Activated naive CD8-positive, alpha-beta T cell treated with anti-CD3 and anti-CD28 coated beads for 36 hours (primary cell): ENCODE measurements at regions not wholly inside any gene's neighbourhood (a gene's known extent, or its start where the extent isn't known, plus 50 kb on each side); places are given as distances from the start of the nearest gene placed in this dataset.
A peak's percentile ranks its signal among the peaks of the same experiment; 100 is the strongest.
"Not testable (repeated sequence)": the region's sequence is repeated elsewhere in the genome, so short reads cannot be mapped to it uniquely, and the experiment has no call there.

Experiments used
- DNase-seq: peaks from one replicate; pipeline ENCODE4 v3.0.0; 2021
- H3K27ac Mint-ChIP-seq: one replicate; pipeline ENCODE4 v1.8.0; 2022; ENCODE audit warnings: mild to moderate bottlenecking, moderate library complexity, mixed read lengths
- H3K27me3 Mint-ChIP-seq: one replicate; pipeline ENCODE4 v1.8.0; 2022; ENCODE audit warnings: mild to moderate bottlenecking, mixed read lengths
- H3K36me3 Mint-ChIP-seq: one replicate; pipeline ENCODE4 v1.8.0; 2021; ENCODE audit warnings: mild to moderate bottlenecking, mixed read lengths
- H3K4me1 Mint-ChIP-seq: one replicate; pipeline ENCODE4 v1.8.0; 2021; ENCODE audit warnings: mixed read lengths
- H3K4me3 Mint-ChIP-seq: one replicate; pipeline ENCODE4 v1.8.0; 2022; ENCODE audit warnings: mild to moderate bottlenecking, moderate library complexity, mixed read lengths
- H3K9me3 Mint-ChIP-seq: one replicate; pipeline ENCODE4 v1.8.0; 2022; ENCODE audit warnings: mixed read lengths

DNA sequence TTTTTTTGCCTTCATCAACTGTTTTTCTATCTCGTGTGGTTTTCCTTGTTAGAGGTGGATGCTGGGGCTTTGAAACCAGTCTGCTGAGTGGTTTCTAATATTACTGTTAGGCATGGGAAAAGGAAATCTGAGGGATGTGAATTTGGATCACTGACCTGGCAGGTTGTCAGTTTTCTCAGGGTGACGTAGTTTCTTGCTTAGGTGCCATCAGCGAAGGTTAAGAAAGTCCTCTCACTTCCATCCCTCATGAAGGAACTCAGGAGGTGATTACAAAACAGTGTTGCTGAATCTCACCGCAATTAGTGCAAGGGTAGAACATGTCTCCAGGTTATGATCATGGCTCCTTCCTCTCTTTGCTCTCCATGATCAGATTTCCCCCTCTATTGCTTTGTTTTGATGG lies 135.9 kb downstream of the SOX4 start:
- Mint-ChIP-seq H3K4me1 (no peaks in the 10 kb centered on the region), H3K27me3 (no peaks in the 10 kb centered on the region), H3K4me3 (no peak overlapping the region), H3K9me3 (no peaks in the 10 kb centered on the region), H3K36me3 (no peaks in the 10 kb centered on the region), H3K27ac (no peak overlapping the region)
- DNase-seq = no peak

DNA sequence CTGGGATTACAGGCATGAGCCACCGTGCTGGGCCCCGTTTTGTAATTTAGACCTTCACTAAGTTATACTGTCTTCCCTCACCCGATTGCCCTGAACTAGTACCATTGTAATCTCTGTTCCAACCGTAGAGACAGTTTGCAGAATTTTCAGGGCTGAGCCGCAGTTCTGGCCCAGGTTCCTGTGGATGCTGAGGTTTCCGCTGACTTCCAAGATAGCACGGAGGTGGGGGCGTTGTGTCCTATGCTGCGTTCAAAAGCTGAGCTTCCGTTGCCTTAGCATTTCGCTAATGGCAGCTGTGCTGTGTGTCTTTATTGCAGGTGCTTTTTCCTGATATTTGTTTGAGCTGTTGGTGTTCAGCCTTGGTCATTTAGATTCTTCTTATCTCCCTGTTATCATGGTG lies 137.0 kb downstream of the SOX4 start:
- no peak overlapping the region for H3K4me3 Mint-ChIP-seq
- no peak overlapping the region for H3K27ac Mint-ChIP-seq
- H3K27me3 Mint-ChIP-seq = no peaks in the 10 kb centered on the region
- no peaks in the 10 kb centered on the region for H3K9me3 Mint-ChIP-seq
- H3K4me1 Mint-ChIP-seq = no peaks in the 10 kb centered on the region
- no peak for DNase-seq
- H3K36me3 Mint-ChIP-seq = no peaks in the 10 kb centered on the region

DNA sequence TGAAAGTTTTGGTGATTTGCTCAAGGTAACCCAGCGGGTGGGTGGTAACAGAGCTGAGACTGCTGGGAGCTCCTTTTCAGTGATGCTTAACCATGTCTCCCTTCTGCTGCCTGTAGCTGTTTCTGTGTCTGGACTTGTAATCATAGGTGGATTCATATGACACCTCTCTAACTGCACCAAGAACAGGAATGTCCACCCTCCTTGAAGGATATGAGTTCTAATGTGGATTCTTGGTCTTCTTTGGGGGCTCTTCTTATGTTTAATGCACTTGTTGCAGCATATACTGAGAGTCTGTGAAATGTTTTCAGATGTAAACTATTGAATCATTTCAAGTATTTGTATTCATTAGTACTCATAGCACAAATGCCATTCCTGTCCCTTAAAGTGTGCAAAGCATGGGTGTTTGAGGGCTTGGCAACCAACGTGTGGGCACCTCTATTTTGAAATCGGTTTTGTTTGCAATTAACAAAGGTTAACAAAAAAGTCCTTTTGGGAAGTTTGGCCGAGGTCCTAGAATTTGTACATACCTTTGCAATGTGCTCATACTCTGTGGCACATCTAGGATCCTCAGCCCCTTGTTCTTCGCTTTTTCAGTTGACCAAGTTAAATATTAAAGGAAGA lies 138.0 kb downstream of the SOX4 start:
- Mint-ChIP-seq H3K4me3 (no peak overlapping the region), H3K27me3 (no peaks in the 10 kb centered on the region), H3K27ac (no peak overlapping the region), H3K36me3 (no peaks in the 10 kb centered on the region), H3K4me1 (no peaks in the 10 kb centered on the region), H3K9me3 (no peaks in the 10 kb centered on the region)
- no peak for DNase-seq

DNA sequence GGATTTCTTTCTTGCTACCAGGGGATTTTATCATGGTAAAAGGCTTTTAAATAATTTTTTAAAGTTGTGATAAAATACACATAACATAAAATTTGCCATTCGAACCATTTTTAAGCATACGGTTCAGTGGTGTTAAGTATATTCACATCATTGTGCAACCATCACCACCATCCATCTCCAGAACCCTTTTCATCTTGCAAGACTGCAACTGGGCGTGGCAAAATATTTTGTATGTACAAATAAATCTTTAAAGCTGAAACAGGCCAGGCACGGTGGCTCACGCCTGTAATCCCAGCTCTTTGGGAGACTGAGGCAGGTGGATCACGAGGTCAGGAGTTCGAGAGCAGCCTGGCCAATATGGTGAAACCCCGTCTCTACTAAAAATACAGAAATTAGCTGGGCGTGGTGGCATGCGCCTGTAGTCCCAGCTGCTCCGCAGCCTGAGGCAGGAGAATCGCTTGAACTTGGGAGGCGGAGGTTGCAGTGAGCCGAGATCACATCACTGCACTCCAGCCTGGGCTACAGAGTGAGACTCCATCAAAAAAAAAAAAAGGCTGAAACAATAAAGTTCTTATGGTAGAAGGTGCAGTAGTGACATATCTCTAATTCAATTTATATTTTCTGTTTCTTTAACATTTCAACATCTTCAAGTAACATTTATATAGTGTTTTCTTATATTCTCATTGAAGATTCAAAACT lies 138.6 kb downstream of the SOX4 start:
- H3K4me1 Mint-ChIP-seq, H3K9me3 Mint-ChIP-seq, DNase-seq, H3K27me3 Mint-ChIP-seq, H3K27ac Mint-ChIP-seq, H3K4me3 Mint-ChIP-seq, H3K36me3 Mint-ChIP-seq: not testable (repeated sequence)

DNA sequence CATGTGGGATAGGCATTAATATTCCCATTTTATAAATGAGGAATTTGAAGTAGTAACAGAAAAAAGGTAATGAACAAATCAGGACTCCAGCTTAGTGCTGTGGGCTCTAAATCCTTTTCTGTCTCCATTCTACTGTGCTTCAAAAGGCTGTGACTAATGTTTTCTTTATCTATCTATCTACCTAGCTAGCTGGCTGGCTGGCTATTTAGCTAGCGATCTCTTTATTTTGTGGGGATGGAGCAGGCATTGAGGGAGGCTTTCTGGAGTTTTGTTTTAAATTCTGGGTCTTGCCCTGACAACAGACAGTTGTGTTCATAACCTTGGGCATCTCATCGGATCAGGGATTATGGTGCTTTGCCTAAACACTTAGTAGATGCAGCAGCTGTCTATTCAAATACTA lies 139.2 kb downstream of the SOX4 start:
- H3K9me3 Mint-ChIP-seq = no peaks in the 10 kb centered on the region
- peaks cover 4% of the 10 kb centered on the region for H3K27me3 Mint-ChIP-seq
- H3K27ac Mint-ChIP-seq = no peak overlapping the region
- peaks cover 3% of the 10 kb centered on the region for H3K4me1 Mint-ChIP-seq
- no peak for DNase-seq
- no peak overlapping the region for H3K4me3 Mint-ChIP-seq
- no peaks in the 10 kb centered on the region for H3K36me3 Mint-ChIP-seq

DNA sequence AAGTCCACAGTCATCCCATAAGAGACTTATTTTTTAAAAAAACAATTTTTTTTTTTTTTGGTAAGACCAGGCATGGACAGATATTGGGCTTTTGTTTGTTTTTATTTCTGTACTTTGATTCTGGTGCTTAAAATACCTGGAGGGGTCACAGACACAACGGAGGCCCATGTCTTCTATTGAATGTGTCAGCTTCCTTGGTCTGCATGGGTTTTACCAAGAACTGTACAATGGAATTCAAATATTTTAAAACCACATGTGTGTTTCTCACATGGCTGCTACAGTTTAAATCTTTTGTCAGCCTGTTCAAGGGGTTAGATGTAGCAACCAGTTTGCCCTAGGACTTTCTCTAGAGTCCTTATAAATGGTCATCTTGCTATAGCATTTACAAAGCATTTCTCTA lies 139.8 kb downstream of the SOX4 start:
- H3K4me3 Mint-ChIP-seq = no peak overlapping the region
- no peaks in the 10 kb centered on the region for H3K9me3 Mint-ChIP-seq
- no peak for DNase-seq
- no peaks in the 10 kb centered on the region for H3K36me3 Mint-ChIP-seq
- peaks cover 3% of the 10 kb centered on the region for H3K4me1 Mint-ChIP-seq
- H3K27ac Mint-ChIP-seq = no peak overlapping the region
- peaks cover 5% of the 10 kb centered on the region for H3K27me3 Mint-ChIP-seq

DNA sequence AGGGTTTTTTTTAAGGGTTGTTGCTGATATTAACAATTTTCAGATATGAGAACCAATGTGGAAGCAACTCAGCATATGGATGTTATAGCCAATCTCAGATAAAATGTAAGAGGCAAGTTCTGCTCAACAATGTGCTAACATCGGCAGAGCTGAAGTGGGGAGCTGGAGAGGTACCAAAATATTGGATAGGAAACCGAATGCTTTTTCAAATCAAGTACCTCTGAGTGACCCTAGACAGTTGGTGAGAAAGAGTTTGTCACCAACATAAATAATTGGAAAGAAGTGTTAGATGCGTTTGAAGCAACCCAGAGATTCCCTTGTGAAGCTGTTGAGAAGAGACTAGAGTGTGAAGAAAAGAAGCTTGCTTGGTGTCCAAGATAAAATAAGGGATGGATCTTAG lies 140.7 kb downstream of the SOX4 start:
- H3K27ac Mint-ChIP-seq = no peak overlapping the region
- DNase-seq = no peak
- H3K9me3 Mint-ChIP-seq = no peaks in the 10 kb centered on the region
- no peak overlapping the region for H3K4me3 Mint-ChIP-seq
- peaks cover 5% of the 10 kb centered on the region for H3K27me3 Mint-ChIP-seq
- H3K4me1 Mint-ChIP-seq = peaks cover 3% of the 10 kb centered on the region
- no peaks in the 10 kb centered on the region for H3K36me3 Mint-ChIP-seq

DNA sequence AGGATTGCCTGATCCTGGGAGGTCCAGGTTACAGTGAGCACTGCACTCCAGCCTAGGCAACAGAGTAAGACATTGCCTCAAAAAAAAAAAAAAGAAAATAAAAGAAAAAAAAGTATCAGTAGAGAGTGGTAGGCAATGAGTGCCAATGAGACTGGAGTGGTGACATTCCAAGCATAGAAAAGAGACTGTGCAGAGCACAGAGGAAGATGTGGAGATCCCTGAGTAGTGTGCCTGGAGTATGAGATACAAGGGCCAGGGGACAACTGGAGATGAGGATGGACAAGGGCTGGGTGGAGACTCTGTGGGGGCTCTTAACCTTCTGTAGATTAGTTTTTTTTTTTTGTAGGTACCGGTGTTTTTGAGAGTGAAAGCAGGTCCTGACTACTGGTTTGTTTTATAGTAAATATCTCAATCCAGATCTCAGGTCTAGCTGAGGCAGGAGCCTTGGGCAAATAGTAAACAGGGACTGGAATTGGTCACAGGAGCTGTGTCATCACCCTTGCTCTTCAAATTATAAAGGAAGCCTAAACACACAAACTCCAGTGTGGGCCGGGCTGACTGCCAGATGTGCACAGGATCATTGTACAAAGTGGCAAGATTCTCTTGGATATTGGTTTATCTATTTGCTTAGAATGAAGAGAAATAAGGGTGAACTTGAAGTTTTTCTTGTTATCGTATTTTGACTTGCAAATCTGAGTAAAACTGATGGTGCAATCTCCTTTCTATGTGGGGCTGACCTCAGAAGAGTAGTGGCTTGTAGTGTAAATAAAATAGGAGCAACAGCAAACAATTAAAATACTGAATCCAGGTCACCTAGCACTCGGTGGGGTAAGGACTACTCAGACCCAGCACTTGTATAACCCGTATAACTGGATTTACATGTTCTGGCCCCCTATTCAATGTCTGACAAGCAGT lies 144.9 kb downstream of the SOX4 start:
- Mint-ChIP-seq H3K4me1 (peaks cover 3% of the 10 kb centered on the region), H3K27ac (peak overlapping the region; percentile 9)

DNA sequence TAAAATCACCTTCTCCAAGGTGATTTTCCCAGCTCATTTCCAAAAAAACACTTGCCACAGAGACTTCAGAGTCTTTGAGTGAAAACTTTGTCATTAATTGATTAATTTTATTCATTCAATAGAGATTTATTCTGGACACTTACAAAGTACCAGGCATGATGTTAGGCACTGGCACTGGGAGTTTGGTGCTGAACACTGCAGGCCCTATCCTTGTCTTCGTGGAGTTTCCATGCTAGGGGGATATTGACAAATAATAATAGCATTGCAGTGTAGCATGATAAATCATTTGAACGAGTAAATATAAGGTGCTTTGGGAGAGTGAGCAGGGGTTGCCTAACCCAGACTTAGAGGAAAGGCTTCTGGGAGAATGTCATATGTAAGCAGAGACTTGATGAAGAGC lies 145.7 kb downstream of the SOX4 start:
- Mint-ChIP-seq H3K27ac (no peak overlapping the region), H3K9me3 (no peaks in the 10 kb centered on the region), H3K36me3 (no peaks in the 10 kb centered on the region), H3K27me3 (peaks cover 5% of the 10 kb centered on the region), H3K4me1 (peaks cover 3% of the 10 kb centered on the region), H3K4me3 (no peak overlapping the region)
- no peak for DNase-seq

More for the DNA sequence above, 144.9 kb downstream of the SOX4 start:
- H3K27me3 Mint-ChIP-seq = peaks cover 5% of the 10 kb centered on the region
- DNase-seq = no peak
- no peak overlapping the region for H3K4me3 Mint-ChIP-seq
- no peaks in the 10 kb centered on the region for H3K9me3 Mint-ChIP-seq
- H3K36me3 Mint-ChIP-seq = no peaks in the 10 kb centered on the region

DNA sequence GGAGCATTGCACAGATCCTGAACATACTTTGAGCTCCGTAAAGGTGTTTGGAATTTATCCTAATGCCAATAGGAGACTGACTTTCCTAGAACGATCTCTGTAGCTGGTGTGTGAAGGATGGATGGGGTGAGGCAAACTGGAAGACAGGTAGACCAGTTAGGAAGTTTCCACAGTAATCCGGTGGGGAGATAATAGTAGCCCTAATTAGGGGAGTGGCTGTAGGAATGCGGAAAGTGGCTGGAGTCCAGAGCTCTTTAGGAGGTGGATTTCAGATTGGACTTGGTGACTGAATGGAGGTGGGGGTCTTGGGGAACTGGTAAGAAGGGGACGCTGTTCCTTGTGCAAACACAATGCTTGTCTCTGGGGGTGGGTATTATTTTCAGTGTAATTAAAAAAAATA lies 146.3 kb downstream of the SOX4 start:
- no peaks in the 10 kb centered on the region for H3K9me3 Mint-ChIP-seq
- H3K36me3 Mint-ChIP-seq = no peaks in the 10 kb centered on the region
- H3K27ac Mint-ChIP-seq = no peak overlapping the region
- H3K4me1 Mint-ChIP-seq = peaks cover 3% of the 10 kb centered on the region
- no peak for DNase-seq
- H3K27me3 Mint-ChIP-seq = peaks cover 5% of the 10 kb centered on the region
- no peak overlapping the region for H3K4me3 Mint-ChIP-seq

DNA sequence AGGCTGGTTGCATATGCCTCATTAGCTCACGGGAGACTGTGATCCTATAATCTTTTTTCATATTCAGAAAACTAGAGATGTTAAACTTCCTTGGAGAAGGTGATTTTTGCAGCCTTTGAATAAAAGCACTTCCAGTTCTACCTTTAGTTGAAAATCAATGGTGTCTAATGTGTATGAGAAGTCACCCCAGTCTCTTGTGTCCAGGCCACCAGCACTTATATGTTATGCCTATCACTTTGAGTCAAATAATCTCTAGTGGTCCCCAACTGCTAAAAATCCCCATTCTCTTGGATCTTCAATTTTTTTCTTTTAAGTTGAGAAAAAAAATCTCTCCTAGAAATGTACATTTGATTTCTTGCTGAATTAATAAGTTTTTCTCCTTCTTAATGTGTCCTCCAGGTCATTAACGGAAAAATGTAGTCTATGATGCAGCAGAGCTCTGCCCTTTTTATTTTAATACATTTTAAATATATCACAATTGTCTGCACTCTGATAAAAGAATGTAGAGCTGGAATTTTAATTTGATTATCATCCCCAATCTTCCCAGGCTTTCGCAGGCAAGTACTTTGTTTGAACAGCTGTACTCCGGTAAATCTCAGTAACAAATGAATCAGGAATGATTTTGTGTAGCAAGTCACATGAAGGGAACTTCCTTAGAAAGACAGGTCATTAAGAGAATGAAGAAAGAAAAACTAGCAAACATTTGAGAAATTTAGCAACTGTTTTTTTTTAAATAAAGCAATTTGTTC lies 147.0 kb downstream of the SOX4 start:
- Mint-ChIP-seq H3K4me3 (no peak overlapping the region), H3K4me1 (peaks cover 3% of the 10 kb centered on the region), H3K36me3 (no peaks in the 10 kb centered on the region), H3K27ac (no peak overlapping the region), H3K9me3 (no peaks in the 10 kb centered on the region), H3K27me3 (peaks cover 5% of the 10 kb centered on the region)
- DNase-seq = no peak

DNA sequence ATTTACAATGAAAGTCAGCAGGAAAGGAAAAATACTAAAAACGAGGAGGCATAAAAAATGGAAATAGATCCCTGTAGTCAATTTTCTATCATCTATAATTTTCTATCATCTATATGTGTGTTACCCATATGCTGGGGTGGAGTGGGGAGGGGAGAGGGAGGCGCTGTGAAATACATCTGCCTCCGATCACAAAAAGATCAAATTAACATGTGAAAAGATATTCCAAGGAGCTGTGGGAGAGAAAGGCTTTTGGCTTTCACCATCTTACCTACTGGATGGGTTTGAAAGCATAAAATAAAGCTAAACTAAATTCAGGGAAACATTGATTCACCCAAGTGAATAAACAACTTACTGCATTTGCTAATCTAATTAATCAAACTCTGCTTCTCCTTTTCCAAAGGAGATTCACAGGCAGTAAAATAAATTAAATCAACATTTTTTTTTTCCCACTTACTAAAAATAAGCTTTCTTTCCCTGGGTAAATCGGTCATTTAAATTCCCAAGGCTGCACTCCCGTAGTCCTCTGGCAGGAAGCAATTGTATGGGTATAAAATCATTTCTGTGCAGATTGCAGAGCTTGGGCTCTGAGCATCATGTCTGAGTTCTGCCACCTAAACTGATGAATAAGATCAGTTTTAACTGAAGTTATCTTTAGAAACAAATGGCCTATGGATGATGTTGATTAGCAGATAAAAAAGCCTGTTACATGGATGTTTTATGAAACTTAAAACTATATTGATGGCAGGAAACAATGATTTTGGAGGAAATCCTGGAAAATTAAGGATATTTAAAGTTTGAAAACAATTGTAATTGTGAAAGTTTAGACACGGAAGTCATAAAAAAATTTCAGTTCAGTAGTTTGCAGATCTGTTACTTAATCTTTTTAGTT lies 147.9 kb downstream of the SOX4 start:
- Mint-ChIP-seq H3K27ac (no peak overlapping the region), H3K4me3 (no peak overlapping the region), H3K9me3 (no peaks in the 10 kb centered on the region), H3K36me3 (no peaks in the 10 kb centered on the region), H3K4me1 (peaks cover 3% of the 10 kb centered on the region), H3K27me3 (peaks cover 5% of the 10 kb centered on the region)
- DNase-seq = no peak

DNA sequence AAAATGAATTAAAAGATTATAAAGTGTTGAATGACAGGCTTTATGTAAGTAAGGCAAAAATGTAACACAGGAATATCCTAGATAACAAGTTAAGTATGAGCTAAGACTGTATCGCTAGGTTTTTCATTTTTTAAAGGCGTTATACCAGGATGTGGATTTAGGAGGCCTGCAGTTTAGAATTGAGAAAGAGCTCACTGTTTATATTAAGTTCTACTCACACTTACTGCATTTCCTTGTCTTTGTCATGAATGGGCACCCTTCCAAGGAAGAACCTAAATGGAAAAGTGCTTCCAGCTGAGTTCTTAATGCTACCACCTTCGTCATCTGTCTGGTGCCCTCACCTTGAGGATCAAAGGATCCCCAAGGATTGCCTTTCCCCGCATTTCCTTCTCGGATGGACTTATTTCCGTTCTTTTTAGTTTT lies 148.7 kb downstream of the SOX4 start:
- Mint-ChIP-seq H3K4me1 (no peaks in the 10 kb centered on the region), H3K36me3 (no peaks in the 10 kb centered on the region), H3K4me3 (no peak overlapping the region), H3K27ac (no peak overlapping the region), H3K9me3 (no peaks in the 10 kb centered on the region), H3K27me3 (peaks cover 5% of the 10 kb centered on the region)
- DNase-seq = no peak

DNA sequence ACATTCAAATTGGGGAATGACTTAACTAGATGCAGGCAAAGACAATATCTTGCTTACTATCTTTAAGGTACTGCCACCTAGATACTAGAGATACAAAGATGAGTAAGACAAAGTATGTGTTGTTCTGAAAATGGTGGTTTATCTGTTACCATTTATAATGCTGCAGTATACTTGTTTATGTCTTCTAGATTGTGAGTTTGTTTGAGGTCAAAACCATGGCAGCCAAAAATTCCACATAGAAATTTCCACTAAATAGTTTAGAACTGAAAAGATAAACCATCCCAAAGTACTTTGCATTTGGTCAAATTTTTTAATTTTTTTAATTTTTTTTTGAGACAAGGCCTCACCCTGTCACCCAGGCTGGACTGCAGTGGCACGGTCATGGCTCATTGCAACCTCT lies 150.8 kb downstream of the SOX4 start:
- H3K27me3 Mint-ChIP-seq = no peaks in the 10 kb centered on the region
- H3K4me3 Mint-ChIP-seq = no peak overlapping the region
- no peak for DNase-seq
- H3K4me1 Mint-ChIP-seq = peaks cover 2% of the 10 kb centered on the region
- no peaks in the 10 kb centered on the region for H3K9me3 Mint-ChIP-seq
- no peaks in the 10 kb centered on the region for H3K36me3 Mint-ChIP-seq
- H3K27ac Mint-ChIP-seq = no peak overlapping the region
